ENCODE measurements at regions not wholly inside any gene's neighbourhood (a gene's known extent, or its start where the extent isn't known, plus 50 kb on each side); places are given as distances from the start of the nearest gene placed in this dataset.

DNA sequence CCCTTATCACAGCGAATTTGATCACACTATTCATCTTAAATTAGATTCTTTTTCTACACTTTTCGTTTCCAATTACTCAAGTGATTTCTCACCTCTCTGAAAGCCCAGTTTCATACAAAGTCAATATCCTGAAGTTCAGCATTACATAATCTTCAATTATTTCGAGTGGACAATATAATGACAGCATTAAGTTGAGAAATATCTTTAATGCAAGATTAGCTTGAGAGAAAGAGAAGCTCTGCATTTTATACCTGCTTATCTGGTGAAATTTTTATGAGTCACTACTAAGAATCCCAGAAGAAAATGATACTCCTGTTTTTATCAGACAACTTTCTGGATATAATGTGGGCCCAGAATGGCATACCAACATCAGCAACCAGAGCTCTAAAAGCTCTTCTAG lies 509.6 kb downstream of the KCNJ2 start:
- TF ChIP-seq, protein P1, sequence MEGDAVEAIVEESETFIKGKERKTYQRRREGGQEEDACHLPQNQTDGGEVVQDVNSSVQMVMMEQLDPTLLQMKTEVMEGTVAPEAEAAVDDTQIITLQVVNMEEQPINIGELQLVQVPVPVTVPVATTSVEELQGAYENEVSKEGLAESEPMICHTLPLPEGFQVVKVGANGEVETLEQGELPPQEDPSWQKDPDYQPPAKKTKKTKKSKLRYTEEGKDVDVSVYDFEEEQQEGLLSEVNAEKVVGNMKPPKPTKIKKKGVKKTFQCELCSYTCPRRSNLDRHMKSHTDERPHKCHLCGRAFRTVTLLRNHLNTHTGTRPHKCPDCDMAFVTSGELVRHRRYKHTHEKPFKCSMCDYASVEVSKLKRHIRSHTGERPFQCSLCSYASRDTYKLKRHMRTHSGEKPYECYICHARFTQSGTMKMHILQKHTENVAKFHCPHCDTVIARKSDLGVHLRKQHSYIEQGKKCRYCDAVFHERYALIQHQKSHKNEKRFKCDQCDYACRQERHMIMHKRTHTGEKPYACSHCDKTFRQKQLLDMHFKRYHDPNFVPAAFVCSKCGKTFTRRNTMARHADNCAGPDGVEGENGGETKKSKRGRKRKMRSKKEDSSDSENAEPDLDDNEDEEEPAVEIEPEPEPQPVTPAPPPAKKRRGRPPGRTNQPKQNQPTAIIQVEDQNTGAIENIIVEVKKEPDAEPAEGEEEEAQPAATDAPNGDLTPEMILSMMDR (IDR thresholded peaks at IDR 0.05), result no peak
- no peak for TF ChIP-seq POLR2A (IDR thresholded peaks at IDR 0.05)
